ENCODE measurements at regions not wholly inside any gene's neighbourhood (a gene's known extent, or its start where the extent isn't known, plus 50 kb on each side); places are given as distances from the start of the nearest gene placed in this dataset.

GRCh38 chr20:41935259-41935791, 317.1 kb upstream of the CHD6 start:
- intact Hi-C loops (cut with micrococcal nuclease; ENCODE audit: unreplicated experiment): no loop called here
- Histone ChIP-seq H3K4me3 (no peak overlapping the region), H4K20me1 (ENCODE audit: control insufficient read depth, insufficient read depth) (no peaks in the 10 kb centered on the region), H3K79me2 (ENCODE audit: control insufficient read depth, insufficient read depth, low read length) (no peaks in the 10 kb centered on the region), H3K4me1 (ENCODE audit: control insufficient read depth, insufficient read depth, low read length) (no peaks in the 10 kb centered on the region), H3K27ac (ENCODE audit: control insufficient read depth, insufficient read depth) (no peak overlapping the region), H3K27me3 (replicated peaks in 1 of 2; ENCODE audit: control insufficient read depth in 2 of 2, insufficient read depth in 2 of 2, low read length in 1 of 2) (no peaks in the 10 kb centered on the region; a peak in 1 of 4 replicates), H3K9ac (ENCODE audit: control insufficient read depth, insufficient read depth, low read length) (no peak overlapping the region), H3K9me3 (replicated peaks; ENCODE audit: control insufficient read depth, insufficient read depth, low read length) (no peaks in the 10 kb centered on the region), H3K36me3 (ENCODE audit: control insufficient read depth in 2 of 2, insufficient read depth in 2 of 2, low read length in 1 of 2) (no peaks in the 10 kb centered on the region), H2AFZ (ENCODE audit: control insufficient read depth, low read depth, low read length) (no peak overlapping the region), H3K4me2 (ENCODE audit: control insufficient read depth, insufficient read depth) (no peak overlapping the region)
- CTCF ChIA-PET: no interaction called here
- WGBS (ENCODE audit: insufficient coverage, insufficient replicate concordance, low lambda C conversion rate, missing lambda C conversion rate): 41% methylated on average over 4 of the region's 4 CpGs
- FAIRE-seq: no peak
- SMC1A ChIA-PET (ENCODE audit: uncharacterized antibody, unreplicated experiment): interaction anchor here (1.1 kb wide), 1 partner anchor 62 kb away, joined by 3 read pairs; no protein-coding TSS in a partner anchor
- no peak for ATAC-seq
- no peak for DNase-seq (ENCODE audit: low read depth, low spot score)
- POLR2A ChIA-PET: no interaction called here
- no peak for TF ChIP-seq MTA2 (IDR thresholded peaks at IDR 0.05; ENCODE audit: low read depth)
- TF ChIP-seq POLR2AphosphoS2 (IDR thresholded peaks at IDR 0.05; ENCODE audit: low read depth, low read length): no peak
- TF ChIP-seq SMARCA5 (IDR thresholded peaks at IDR 0.05): no peak
- TF ChIP-seq ZNF687 (IDR thresholded peaks at IDR 0.05): no peak
- TF ChIP-seq NBN (IDR thresholded peaks at IDR 0.05): no peak
- TF ChIP-seq ZBTB33 (IDR thresholded peaks at IDR 0.05): no peak
- no peak for TF ChIP-seq NR2C1 (IDR thresholded peaks at IDR 0.05)
- no peak for TF ChIP-seq RUNX3 (IDR thresholded peaks at IDR 0.05; ENCODE audit: low read length)
- TF ChIP-seq ZNF274 (IDR thresholded peaks at IDR 0.05; ENCODE audit: insufficient read depth, insufficient read length): no peak
- no peak for TF ChIP-seq TBL1XR1 (IDR thresholded peaks at IDR 0.05; ENCODE audit: low read depth, low read length)
- RAD21 ChIA-PET (ENCODE audit: unreplicated experiment): no interaction called here
- BruUV-seq (replicated peaks): no TSS peak
- in situ Hi-C loops (cut with MboI): no loop called here
